ENCODE measurements at regions not wholly inside any gene's neighbourhood (a gene's known extent, or its start where the extent isn't known, plus 50 kb on each side); places are given as distances from the start of the nearest gene placed in this dataset.
"Not testable (repeated sequence)": the region's sequence is repeated elsewhere in the genome, so short reads cannot be mapped to it uniquely, and the experiment has no call there.

GRCh38 chr20:33923740-33924139, 70.0 kb upstream of the RALY start:
- TF ChIP-seq CTCF (IDR thresholded peaks at IDR 0.05; ENCODE audit: low read depth, low read length, missing control alignments), result no peak
- H3K4me3 ChIP-seq (replicated peaks; ENCODE audit: low read depth, low read length), result no peak overlapping the region
- DNase-seq (ENCODE audit: extremely low read depth, low read depth), result no peak

- no peak for TF ChIP-seq CTCF (IDR thresholded peaks at IDR 0.05; ENCODE audit: low read depth, low read length, missing control alignments)
Measured at GRCh38 chr20:33925867-33926266, 67.8 kb upstream of the RALY start.

GRCh38 chr20:33926425-33926824, 67.3 kb upstream of the RALY start:
- DNase-seq (ENCODE audit: extremely low read depth, low read depth), result no peak
- no peak for TF ChIP-seq CTCF (IDR thresholded peaks at IDR 0.05; ENCODE audit: low read depth, low read length, missing control alignments)
- no peak overlapping the region for H3K4me3 ChIP-seq (replicated peaks; ENCODE audit: low read depth, low read length)

More at GRCh38 chr20:33925867-33926266, 67.8 kb upstream of the RALY start:
- no peak overlapping the region for H3K4me3 ChIP-seq (replicated peaks; ENCODE audit: low read depth, low read length)
- DNase-seq (ENCODE audit: extremely low read depth, low read depth), result no peak

GRCh38 chr20:33927724-33928123, 66.0 kb upstream of the RALY start:
- no peak for TF ChIP-seq CTCF (IDR thresholded peaks at IDR 0.05; ENCODE audit: low read depth, low read length, missing control alignments)
- H3K4me3 ChIP-seq (replicated peaks; ENCODE audit: low read depth, low read length), result no peak overlapping the region
- no peak for DNase-seq (ENCODE audit: extremely low read depth, low read depth)

- H3K4me3 ChIP-seq (replicated peaks; ENCODE audit: low read depth, low read length), result no peak overlapping the region
- TF ChIP-seq CTCF (IDR thresholded peaks at IDR 0.05; ENCODE audit: low read depth, low read length, missing control alignments), result no peak
- no peak for DNase-seq (ENCODE audit: extremely low read depth, low read depth)
Measured at GRCh38 chr20:33929917-33930316, 63.8 kb upstream of the RALY start.

DNA sequence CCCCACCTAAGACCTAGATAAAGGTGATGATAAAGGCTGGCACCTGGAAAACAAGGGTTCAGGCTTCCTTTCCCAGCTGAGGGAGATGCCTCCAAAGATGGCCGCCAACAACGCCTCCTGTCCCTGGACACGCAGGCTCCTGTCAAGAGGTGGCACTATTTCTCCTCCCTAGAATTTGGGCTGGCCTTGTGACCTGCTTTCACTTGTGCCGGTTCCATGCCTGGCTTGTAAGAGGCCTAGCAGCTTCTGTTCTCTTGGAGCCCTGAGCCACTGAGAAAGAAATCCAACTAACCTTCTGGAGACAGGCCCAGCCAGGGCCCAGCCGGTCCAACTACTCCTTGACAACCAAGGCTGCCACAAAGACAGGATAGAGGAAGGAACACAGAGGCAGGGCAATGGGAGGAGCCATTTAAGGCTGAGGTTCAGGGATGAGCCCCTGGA, 60.2 kb upstream of the RALY start:
- TF ChIP-seq CTCF (IDR thresholded peaks at IDR 0.05; ENCODE audit: low read depth, low read length, missing control alignments), result peak; percentile 48
- no peak for DNase-seq (ENCODE audit: extremely low read depth, low read depth)
- no peak overlapping the region for H3K4me3 ChIP-seq (replicated peaks; ENCODE audit: low read depth, low read length)

GRCh38 chr20:33936656-33937055, 57.1 kb upstream of the RALY start:
- H3K4me3 ChIP-seq (replicated peaks; ENCODE audit: low read depth, low read length), result no peak overlapping the region
- no peak for DNase-seq (ENCODE audit: extremely low read depth, low read depth)
- no peak for TF ChIP-seq CTCF (IDR thresholded peaks at IDR 0.05; ENCODE audit: low read depth, low read length, missing control alignments)

DNA sequence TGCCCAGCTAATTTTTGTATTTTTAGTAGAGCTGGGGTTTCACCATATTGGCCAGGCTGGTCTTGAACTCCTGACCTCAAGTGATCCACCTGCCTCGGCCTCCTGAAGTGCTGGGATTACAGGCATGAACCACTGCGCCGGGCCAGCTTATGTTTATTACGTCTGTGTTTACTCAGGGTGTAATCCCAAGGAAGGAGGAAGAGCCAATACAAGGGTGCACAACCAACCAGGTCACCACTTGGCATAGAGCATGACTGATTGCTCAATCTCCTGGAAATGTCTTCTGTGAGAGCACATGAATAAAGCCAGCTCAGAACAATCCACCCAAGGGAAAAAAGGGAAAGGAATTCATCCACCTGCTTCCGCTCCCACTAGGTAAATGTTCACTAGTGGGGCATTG, 54.7 kb upstream of the RALY start:
- not testable (repeated sequence) for DNase-seq (ENCODE audit: extremely low read depth, low read depth); H3K4me3 ChIP-seq (replicated peaks; ENCODE audit: low read depth, low read length)

All from HFF-Myc (cell line).